RWPE1 (cell line): ENCODE measurements at regions not wholly inside any gene's neighbourhood (a gene's known extent, or its start where the extent isn't known, plus 50 kb on each side); places are given as distances from the start of the nearest gene placed in this dataset.

Experiments
- CTCF ChIA-PET: fragments of 350-600 bp; sonication (Branson Sonifier 250); formaldehyde crosslinking; extraction: SDS; loops from one replicate; lab custom pipeline; 2021; lab: Yijun Ruan, JAX
- POLR2A ChIA-PET: fragments of 400-600 bp; formaldehyde crosslinking; extraction: SDS; loops from one replicate; lab custom pipeline; 2020; ENCODE audit warnings: antibody characterized with exemption; ENCODE audit not compliant: low non-redundant PET; lab: Yijun Ruan, JAX
- DNase-seq: peaks from one replicate; pipeline ENCODE4 v3.0.0; 2012; ENCODE audit warnings: low spot score
- H3K27ac ChIP-seq: fragments of 450-650 bp; 2 replicates; pipeline ENCODE4 v1.5.1; 2017
- TF ChIP-seq, protein P1 (sequence below): fragments of 450-650 bp; conservative IDR thresholded peaks from 2 replicates; pipeline ENCODE4 v1.5.1; 2017; ENCODE audit warnings: low read depth, mild to moderate bottlenecking

DNA sequence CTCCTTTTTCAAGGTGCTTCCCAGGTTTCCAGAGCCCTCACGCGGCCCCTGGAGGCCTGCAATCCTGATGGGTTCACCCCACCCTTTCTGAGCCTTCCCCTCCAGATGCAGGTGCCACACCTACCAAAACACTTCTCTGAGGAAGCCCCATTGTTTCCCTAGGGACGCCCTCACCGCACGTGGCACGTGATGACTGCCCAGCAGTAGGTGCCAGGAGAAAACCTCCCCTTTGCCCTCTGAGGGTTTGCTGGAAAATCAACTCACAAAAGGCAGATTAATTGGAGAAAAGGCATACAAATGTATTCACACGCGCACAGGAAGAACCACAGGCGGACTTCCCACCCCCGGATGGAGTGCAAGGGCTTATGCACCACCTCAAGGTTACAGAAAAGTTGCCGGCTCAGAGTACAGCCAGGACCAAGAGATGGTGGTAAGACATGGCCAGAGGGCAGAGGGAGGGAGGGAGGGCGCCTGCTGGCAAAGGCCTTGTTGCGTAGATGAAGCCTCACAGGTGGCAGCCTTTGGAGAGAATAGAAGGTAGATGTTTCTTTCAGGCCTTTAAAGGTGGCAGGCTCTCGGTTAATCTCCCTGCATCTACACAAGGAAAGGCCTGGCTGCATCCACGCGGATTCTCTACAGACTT, 269.4 kb upstream of the RAB6C start:
- TF ChIP-seq, protein P1, sequence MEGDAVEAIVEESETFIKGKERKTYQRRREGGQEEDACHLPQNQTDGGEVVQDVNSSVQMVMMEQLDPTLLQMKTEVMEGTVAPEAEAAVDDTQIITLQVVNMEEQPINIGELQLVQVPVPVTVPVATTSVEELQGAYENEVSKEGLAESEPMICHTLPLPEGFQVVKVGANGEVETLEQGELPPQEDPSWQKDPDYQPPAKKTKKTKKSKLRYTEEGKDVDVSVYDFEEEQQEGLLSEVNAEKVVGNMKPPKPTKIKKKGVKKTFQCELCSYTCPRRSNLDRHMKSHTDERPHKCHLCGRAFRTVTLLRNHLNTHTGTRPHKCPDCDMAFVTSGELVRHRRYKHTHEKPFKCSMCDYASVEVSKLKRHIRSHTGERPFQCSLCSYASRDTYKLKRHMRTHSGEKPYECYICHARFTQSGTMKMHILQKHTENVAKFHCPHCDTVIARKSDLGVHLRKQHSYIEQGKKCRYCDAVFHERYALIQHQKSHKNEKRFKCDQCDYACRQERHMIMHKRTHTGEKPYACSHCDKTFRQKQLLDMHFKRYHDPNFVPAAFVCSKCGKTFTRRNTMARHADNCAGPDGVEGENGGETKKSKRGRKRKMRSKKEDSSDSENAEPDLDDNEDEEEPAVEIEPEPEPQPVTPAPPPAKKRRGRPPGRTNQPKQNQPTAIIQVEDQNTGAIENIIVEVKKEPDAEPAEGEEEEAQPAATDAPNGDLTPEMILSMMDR: no peak
- CTCF ChIA-PET: no interaction called here
- no peak overlapping the region for H3K27ac ChIP-seq
- POLR2A ChIA-PET: no interaction called here
- no peak for DNase-seq

DNA sequence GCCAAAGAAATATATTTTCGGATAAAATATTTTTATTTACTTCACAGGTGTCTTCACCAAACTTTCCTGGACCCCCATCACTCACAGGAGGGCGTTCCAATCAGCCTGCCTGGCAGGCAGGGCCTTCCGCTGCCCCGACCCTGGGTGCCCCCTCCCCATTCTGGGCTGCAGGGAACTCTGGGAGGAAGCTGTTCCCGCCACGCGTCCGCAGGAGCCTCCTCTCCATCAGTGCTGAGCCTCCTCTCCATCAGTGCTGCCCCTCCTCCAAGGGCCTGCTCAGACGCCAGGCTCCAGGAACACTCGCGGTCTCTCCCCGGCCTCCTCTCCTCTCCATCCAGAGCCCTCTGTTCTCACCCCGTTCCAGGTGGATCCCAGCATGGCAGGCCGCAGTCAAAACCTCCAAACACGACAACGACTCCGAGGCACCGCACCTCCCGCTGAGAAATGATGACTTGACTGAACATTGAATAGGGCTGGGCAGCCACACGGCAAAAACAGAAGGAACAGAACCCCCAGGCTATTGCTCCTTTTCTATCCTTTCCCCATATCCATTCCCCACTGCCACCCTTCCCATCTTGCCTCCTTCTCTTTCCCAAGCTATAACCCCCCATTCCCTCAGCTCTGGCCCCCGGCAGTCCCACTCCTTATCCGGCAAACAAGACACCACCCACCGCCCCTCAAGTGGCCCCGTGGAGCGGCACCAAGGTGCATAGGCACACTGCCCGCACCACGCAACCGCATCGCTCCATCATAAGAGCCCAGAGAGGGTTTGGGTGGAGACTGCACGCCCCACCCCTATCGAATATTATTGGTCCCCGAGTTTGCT, 268.6 kb upstream of the RAB6C start:
- DNase-seq: no peak
- POLR2A ChIA-PET: no interaction called here
- no peak overlapping the region for H3K27ac ChIP-seq
- CTCF ChIA-PET: no interaction called here
- TF ChIP-seq, protein P1: no peak

DNA sequence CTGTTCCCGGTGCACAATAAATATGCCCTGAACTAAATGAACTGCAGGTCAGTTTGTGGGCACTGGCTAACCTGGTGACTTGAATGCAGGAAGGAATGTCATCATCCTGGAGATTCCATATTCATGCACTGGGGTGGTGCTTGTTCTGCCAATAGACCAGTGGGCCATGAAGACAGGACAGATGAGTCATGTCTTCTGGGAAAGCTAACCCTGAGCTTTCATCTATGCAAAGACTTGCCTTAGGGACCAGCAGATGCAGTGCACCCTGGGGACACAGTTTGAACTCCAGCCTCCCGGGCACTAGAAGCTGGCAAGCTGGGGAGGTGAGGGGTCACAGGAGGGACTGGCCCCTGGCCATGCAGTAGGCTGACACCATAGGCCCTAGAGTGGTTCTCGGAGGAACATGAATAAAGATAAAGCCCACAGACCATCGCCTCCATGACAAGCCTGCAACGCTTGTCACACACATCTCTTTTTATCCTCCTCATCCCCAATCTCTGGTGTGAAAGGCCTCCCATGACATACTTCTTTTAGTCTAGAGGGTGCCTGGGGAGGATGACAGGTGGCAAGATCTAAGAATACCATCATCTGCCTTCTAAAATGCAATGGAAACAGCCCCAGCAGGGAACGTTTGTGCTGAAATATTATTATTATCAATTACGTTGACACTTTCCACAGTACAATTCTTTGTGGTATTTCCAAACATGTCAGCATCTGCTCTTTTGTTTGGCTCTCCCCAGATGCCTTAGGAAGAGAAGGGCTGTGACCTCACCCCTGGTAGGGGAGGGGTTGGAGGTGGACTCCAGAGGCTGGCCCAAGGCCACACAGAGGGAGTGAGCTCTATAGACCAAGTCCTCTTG, 267.4 kb upstream of the RAB6C start:
- H3K27ac ChIP-seq: no peak overlapping the region
- no peak for DNase-seq
- CTCF ChIA-PET: no interaction called here
- TF ChIP-seq, protein P1: no peak
- POLR2A ChIA-PET: interaction anchor here (0.6 kb wide), 1 partner anchor 995 kb away, joined by 4 read pairs; no protein-coding TSS in a partner anchor

DNA sequence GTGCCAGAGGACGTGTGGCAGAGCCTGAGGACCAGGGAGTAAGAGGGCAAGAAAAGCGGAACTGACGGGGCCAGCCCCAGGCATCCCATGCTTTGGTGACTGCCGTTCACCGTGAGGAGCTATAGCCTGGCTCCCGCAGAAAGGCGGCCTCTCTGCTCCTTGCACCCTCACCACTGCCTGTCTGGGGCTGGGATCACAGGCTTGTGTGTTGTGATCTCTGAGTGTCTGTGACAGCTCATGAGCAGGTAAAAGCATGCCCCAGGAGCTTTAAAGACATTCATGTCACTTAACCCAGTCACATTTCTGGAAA, 266.8 kb upstream of the RAB6C start:
- no peak overlapping the region for H3K27ac ChIP-seq
- TF ChIP-seq, protein P1: no peak
- ChIA-PET CTCF (interaction anchor here (0.6 kb wide), 1 partner anchor 208 kb away, joined by 3 read pairs; no protein-coding TSS in a partner anchor), POLR2A (no interaction called here)
- no peak for DNase-seq

DNA sequence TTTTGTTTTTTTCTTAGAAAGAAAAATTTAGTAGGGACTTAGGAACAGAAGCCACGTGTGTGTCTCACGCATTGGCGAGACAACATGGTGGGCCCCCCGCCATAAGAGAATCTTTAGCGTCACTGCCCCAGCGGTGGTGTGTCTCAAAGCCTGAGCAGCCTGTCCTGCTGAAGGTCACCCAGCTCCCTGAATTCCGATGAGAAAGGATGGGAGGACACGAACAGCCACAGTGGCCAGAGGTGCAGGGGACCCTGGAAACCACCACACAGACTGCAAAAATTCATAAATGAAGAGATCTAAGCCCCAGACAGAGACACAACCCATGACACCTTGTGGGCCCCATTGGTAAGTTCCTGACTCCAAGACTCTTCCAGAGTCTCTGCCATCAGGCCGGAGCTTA, 266.1 kb upstream of the RAB6C start:
- TF ChIP-seq, protein P1: no peak
- CTCF ChIA-PET: no interaction called here
- POLR2A ChIA-PET: no interaction called here

DNA sequence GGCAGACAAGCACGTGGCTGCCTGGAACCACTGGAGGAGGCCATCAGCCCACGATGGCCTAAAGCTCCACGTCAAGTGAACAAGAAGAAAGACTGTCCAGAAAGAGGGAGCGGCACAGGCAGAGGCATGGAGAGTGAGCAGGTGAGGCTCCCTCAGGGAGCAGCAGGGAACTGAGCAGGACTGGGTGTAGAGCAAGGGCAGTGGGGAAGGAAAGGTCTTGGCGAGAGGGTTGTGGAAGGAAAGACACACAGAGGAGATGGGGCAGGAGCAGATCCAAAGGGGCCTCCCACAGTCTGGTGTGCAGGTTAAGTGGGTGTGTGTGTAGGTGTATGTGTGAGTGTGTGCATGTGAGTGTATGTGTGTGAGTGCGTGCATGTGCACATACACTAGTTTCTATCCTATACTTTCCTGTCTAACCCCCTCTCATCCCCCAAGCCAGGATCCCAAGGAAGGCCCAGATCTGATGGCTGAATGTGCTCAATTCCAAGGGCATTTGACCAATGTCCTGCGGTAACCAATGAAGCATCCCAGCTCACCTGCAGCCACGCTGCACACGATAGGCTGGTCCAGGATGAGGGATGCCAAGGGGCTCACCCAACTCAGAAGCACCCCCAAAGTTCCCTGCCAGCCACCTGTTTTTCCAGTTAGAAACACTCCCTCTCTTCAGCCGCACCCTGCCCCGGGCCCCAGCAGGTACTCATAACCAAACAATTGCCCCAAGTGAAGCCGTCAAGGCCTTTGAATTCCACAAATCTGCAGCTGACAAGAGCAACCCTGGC, 262.5 kb upstream of the RAB6C start:
- POLR2A ChIA-PET: no interaction called here
- DNase-seq: no peak
- TF ChIP-seq, protein P1: no peak
- no peak overlapping the region for H3K27ac ChIP-seq
- CTCF ChIA-PET: no interaction called here

More for the DNA sequence above, 266.1 kb upstream of the RAB6C start:
- no peak for DNase-seq
- no peak overlapping the region for H3K27ac ChIP-seq
